HCT116 (cell line): ENCODE measurements at regions not wholly inside any gene's neighbourhood (a gene's known extent, or its start where the extent isn't known, plus 50 kb on each side); places are given as distances from the start of the nearest gene placed in this dataset.

Experiments
- ATAC-seq: fragments of 200-7000 bp; cut with Tn5 transposase; 2 replicates; pipeline ENCODE4 v1.9.1; 2020; ENCODE audit warnings: mild to moderate bottlenecking, moderate library complexity
- BruUV-seq: library from RNA; stranded (reverse); fragments of 400-500 nt; replicated peaks from 2 replicates; lab custom pipeline; 2021; lab: Mats Ljungman, UMichigan
- CTCF ChIA-PET: fragments of 300-600 bp; sonication (Branson Sonifier 250); formaldehyde crosslinking; loops from one replicate; lab custom pipeline; 2021; ENCODE audit warnings: antibody characterized with exemption; lab: Charles Lee
- POLR2A ChIA-PET: fragments of 300-600, 350-600 bp; sonication (Branson Sonifier 250); formaldehyde crosslinking; loops from one replicate; lab custom pipeline; 2021; ENCODE audit warnings: antibody characterized with exemption; lab: Charles Lee
- RAD21 ChIA-PET, 2 experiments: fragments of 300-600 bp; sonication (Branson Sonifier 250); formaldehyde crosslinking; loops; one replicate each; lab custom pipeline; 2023; ENCODE audit warnings: low total read pairs in 2 of 2; ENCODE audit not compliant: uncharacterized antibody in 2 of 2, unreplicated experiment in 2 of 2, low non-redundant PET in 1 of 2; lab: Charles Lee
- DNase-seq: peaks from one replicate; pipeline ENCODE4 v3.0.0-alpha.2; 2010; ENCODE audit warnings: low read depth, low spot score
- H2AFZ ChIP-seq: fragments of 200-600 bp; shearing (Covaris generic), sonication (generic); 2 replicates; pipeline ENCODE4 v1.6.1; 2017; ENCODE audit warnings: low read depth, mixed run types, mixed read lengths, antibody characterized with exemption, low read length; ENCODE audit not compliant: poor library complexity, severe bottlenecking
- H3K27ac ChIP-seq: 2 replicates; pipeline ENCODE4 v1.5.1; 2012; ENCODE audit warnings: low read depth, low read length
- H3K27me3 ChIP-seq: fragments of 200-600 bp; sonication (generic); 2 replicates; pipeline ENCODE4 v1.6.1; 2016; ENCODE audit warnings: mixed run types, low read length, mixed read lengths; ENCODE audit not compliant: insufficient read depth
- H3K36me3 ChIP-seq, 2 experiments: fragments of 200-500 bp in 1 of 2; fragments of 200-600 bp in 1 of 2; sonication (Bioruptor generic) in 1 of 2; sonication (generic) in 1 of 2; 2 replicates each; pipeline versions ENCODE4 v1.5.1 to v1.6.1; 2014 to 2016; ENCODE audit warnings: low read length in 2 of 2, inconsistent platforms in 1 of 2, mixed read lengths in 1 of 2, mixed run types in 1 of 2; ENCODE audit not compliant: insufficient read depth in 2 of 2, control insufficient read depth in 1 of 2
- H3K4me1 ChIP-seq, 2 experiments: fragments of 200-600 bp in 1 of 2; sonication (generic) in 1 of 2; 2 replicates each; pipeline versions ENCODE4 v1.5.1 to v1.6.1; 2012 to 2017; ENCODE audit warnings: low read length in 2 of 2, inconsistent platforms in 1 of 2, mild to moderate bottlenecking in 1 of 2, mixed read lengths in 1 of 2, mixed run types in 1 of 2, moderate library complexity in 1 of 2; ENCODE audit not compliant: insufficient read depth in 2 of 2, control insufficient read depth in 1 of 2
- H3K4me2 ChIP-seq: fragments of 200-600 bp; sonication (generic); 2 replicates; pipeline ENCODE4 v1.6.1; 2017; ENCODE audit warnings: mixed run types, low read length, mixed read lengths
- H3K4me3 ChIP-seq, 2 experiments: fragments of 200-600 bp in 1 of 2; sonication (generic) in 1 of 2; replicated peaks in 1 of 2; 2 replicates each; pipeline ENCODE4 v1.5.1; 2011 to 2016; ENCODE audit warnings: low read length in 2 of 2, control low read depth in 1 of 2, low read depth in 1 of 2, mild to moderate bottlenecking in 1 of 2, mixed read lengths in 1 of 2, mixed run types in 1 of 2
- H3K79me2 ChIP-seq: fragments of 200-600 bp; sonication (generic); 2 replicates; pipeline ENCODE4 v1.6.1; 2017; ENCODE audit warnings: mild to moderate bottlenecking, mixed run types, low read length, moderate library complexity, mixed read lengths; ENCODE audit not compliant: insufficient read depth
- H3K9ac ChIP-seq: fragments of 200-600 bp; sonication (generic); 2 replicates; pipeline ENCODE4 v1.6.1; 2016; ENCODE audit warnings: low read length, mixed read lengths
- H3K9me2 ChIP-seq: fragments of 200-600 bp; sonication (generic), shearing (Covaris generic); 2 replicates; pipeline ENCODE4 v1.6.1; 2017; ENCODE audit warnings: mixed run types, mild to moderate bottlenecking, moderate library complexity; ENCODE audit not compliant: insufficient read depth
- H3K9me3 ChIP-seq, 2 experiments: fragments of 200-500 bp in 1 of 2; fragments of 200-600 bp in 1 of 2; sonication (Bioruptor generic) in 1 of 2; sonication (generic) in 1 of 2; 2 replicates each; pipeline ENCODE4 v1.6.1; 2014 to 2017; ENCODE audit warnings: low read length in 2 of 2, mixed read lengths in 2 of 2, inconsistent platforms in 1 of 2, low read depth in 1 of 2, mild to moderate bottlenecking in 1 of 2, mixed run types in 1 of 2, moderate library complexity in 1 of 2; ENCODE audit not compliant: control insufficient read depth in 1 of 2, insufficient read depth in 1 of 2
- H4K20me1 ChIP-seq: fragments of 200-600 bp; sonication (generic), shearing (Covaris generic); 2 replicates; pipeline ENCODE4 v1.6.1; 2017; ENCODE audit warnings: mixed run types, mild to moderate bottlenecking, moderate library complexity; ENCODE audit not compliant: insufficient read depth
- ATF3 ChIP-seq: IDR thresholded peaks from 2 replicates; pipeline ENCODE4 v1.6.1; 2012
- CBX3 ChIP-seq: IDR thresholded peaks from 2 replicates; pipeline ENCODE4 v1.6.1; 2012; ENCODE audit warnings: low read depth
- CEBPB ChIP-seq: IDR thresholded peaks from 2 replicates; pipeline ENCODE4 v1.6.1; 2012; ENCODE audit warnings: low read depth
- ELF1 ChIP-seq: IDR thresholded peaks from 2 replicates; pipeline ENCODE4 v1.6.1; 2012; ENCODE audit warnings: low read depth, borderline replicate concordance
- EZH2 ChIP-seq: fragments of 200-600 bp; sonication (generic); IDR thresholded peaks from 2 replicates; pipeline ENCODE4 v1.6.1; 2017; ENCODE audit warnings: antibody characterized with exemption, mixed run types
- EZH2phosphoT487 ChIP-seq: fragments of 200-600 bp; IDR thresholded peaks from 2 replicates; pipeline ENCODE4 v1.6.1; 2018; ENCODE audit warnings: antibody characterized with exemption, borderline replicate concordance
- POLR2A ChIP-seq: IDR thresholded peaks from 2 replicates; pipeline ENCODE4 v1.7.0; 2011; ENCODE audit warnings: borderline replicate concordance; ENCODE audit not compliant: insufficient read depth, insufficient read length; ENCODE audit errors: extremely low read depth
- POLR2AphosphoS5 ChIP-seq: IDR thresholded peaks from 2 replicates; pipeline ENCODE4 v1.6.1; 2011; ENCODE audit warnings: mild to moderate bottlenecking, low read depth, low read length, moderate library complexity
- RAD21 ChIP-seq: IDR thresholded peaks from 2 replicates; pipeline ENCODE4 v1.6.1; 2012; ENCODE audit warnings: low read depth, mild to moderate bottlenecking
- SIN3A ChIP-seq: IDR thresholded peaks from 2 replicates; pipeline ENCODE4 v1.6.1; 2012; ENCODE audit warnings: low read depth
- SP1 ChIP-seq: IDR thresholded peaks from 2 replicates; pipeline ENCODE4 v1.6.1; 2012; ENCODE audit warnings: low read depth
- YY1 ChIP-seq: IDR thresholded peaks from 2 replicates; pipeline ENCODE4 v1.6.1; 2011; ENCODE audit warnings: low read length, low read depth, moderate library complexity, mild to moderate bottlenecking; ENCODE audit not compliant: insufficient replicate concordance; ENCODE audit errors: extremely low read depth
- intact Hi-C: fragments of 100-400 bp; cut with micrococcal nuclease; formaldehyde crosslinking; loops from 2 replicates; pipeline ENCODE4 v1.10.0; 2022
- TF ChIP-seq, protein P1 (sequence below): IDR thresholded peaks from 2 replicates; pipeline ENCODE4 v1.6.1; 2012; ENCODE audit warnings: low read depth

- H3K9ac ChIP-seq, result no peak overlapping the region
- no peaks in the 10 kb centered on the region for H3K9me2 ChIP-seq
- H3K79me2 ChIP-seq, result no peaks in the 10 kb centered on the region
- BruUV-seq, result no TSS peak
- H3K4me2 ChIP-seq, result no peak overlapping the region
- H3K4me1 ChIP-seq, result peaks cover 0 to 8% of the 10 kb centered on the region in 2 experiments; a peak in 3 of 4 replicates
- no peaks in the 10 kb centered on the region; the same call in 1 of the 2 replicates for H3K27me3 ChIP-seq
- TF ChIP-seq SIN3A (no peak), POLR2AphosphoS5 (no peak), RAD21 (no peak), POLR2A (no peak), SP1 (no peak), EZH2 (no peak)
- no peaks in the 10 kb centered on the region for H3K36me3 ChIP-seq
- peak overlapping the region; percentile 65 for H2AFZ ChIP-seq
- no peaks in the 10 kb centered on the region for H3K9me3 ChIP-seq
- intact Hi-C loops, result no loop called here
- no peak overlapping the region for H3K27ac ChIP-seq
- CTCF ChIA-PET, result no interaction called here
- ATAC-seq (peak; percentile 74), DNase-seq (no peak)
- RAD21 ChIA-PET, result no interaction called here
- POLR2A ChIA-PET, result no interaction called here
- H3K4me3 ChIP-seq, result no peak overlapping the region
- H4K20me1 ChIP-seq, result no peaks in the 10 kb centered on the region
Measured at GRCh38 chr4:122673252-122673651, 52.4 kb upstream of the IL21 start.

GRCh38 chr4:122674371-122674770 is 53.5 kb upstream of the IL21 start:
- BruUV-seq, result no TSS peak
- CTCF ChIA-PET, result no interaction called here
- no peaks in the 10 kb centered on the region; the same call in 1 of the 2 replicates for H3K27me3 ChIP-seq
- H3K9ac ChIP-seq, result no peak overlapping the region
- no peak overlapping the region for H3K4me3 ChIP-seq
- H3K36me3 ChIP-seq, result no peaks in the 10 kb centered on the region
- POLR2A ChIA-PET, result no interaction called here
- no peaks in the 10 kb centered on the region for H3K9me3 ChIP-seq
- no peak overlapping the region for H3K4me2 ChIP-seq
- H3K79me2 ChIP-seq, result no peaks in the 10 kb centered on the region
- RAD21 ChIA-PET, result no interaction called here
- peaks cover 0 to 6% of the 10 kb centered on the region in 2 experiments; a peak in 3 of 4 replicates for H3K4me1 ChIP-seq
- no peaks in the 10 kb centered on the region for H3K9me2 ChIP-seq
- H4K20me1 ChIP-seq, result no peaks in the 10 kb centered on the region
- no peak overlapping the region for H3K27ac ChIP-seq
- intact Hi-C loops, result no loop called here
- TF ChIP-seq, protein P1, sequence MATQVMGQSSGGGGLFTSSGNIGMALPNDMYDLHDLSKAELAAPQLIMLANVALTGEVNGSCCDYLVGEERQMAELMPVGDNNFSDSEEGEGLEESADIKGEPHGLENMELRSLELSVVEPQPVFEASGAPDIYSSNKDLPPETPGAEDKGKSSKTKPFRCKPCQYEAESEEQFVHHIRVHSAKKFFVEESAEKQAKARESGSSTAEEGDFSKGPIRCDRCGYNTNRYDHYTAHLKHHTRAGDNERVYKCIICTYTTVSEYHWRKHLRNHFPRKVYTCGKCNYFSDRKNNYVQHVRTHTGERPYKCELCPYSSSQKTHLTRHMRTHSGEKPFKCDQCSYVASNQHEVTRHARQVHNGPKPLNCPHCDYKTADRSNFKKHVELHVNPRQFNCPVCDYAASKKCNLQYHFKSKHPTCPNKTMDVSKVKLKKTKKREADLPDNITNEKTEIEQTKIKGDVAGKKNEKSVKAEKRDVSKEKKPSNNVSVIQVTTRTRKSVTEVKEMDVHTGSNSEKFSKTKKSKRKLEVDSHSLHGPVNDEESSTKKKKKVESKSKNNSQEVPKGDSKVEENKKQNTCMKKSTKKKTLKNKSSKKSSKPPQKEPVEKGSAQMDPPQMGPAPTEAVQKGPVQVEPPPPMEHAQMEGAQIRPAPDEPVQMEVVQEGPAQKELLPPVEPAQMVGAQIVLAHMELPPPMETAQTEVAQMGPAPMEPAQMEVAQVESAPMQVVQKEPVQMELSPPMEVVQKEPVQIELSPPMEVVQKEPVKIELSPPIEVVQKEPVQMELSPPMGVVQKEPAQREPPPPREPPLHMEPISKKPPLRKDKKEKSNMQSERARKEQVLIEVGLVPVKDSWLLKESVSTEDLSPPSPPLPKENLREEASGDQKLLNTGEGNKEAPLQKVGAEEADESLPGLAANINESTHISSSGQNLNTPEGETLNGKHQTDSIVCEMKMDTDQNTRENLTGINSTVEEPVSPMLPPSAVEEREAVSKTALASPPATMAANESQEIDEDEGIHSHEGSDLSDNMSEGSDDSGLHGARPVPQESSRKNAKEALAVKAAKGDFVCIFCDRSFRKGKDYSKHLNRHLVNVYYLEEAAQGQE, result no peak
- TF ChIP-seq RAD21, result no peak
- TF ChIP-seq CBX3, result no peak
- TF ChIP-seq YY1, result no peak
- no peak for TF ChIP-seq CEBPB
- no peak for TF ChIP-seq SIN3A
- no peak for TF ChIP-seq ATF3
- TF ChIP-seq EZH2, result no peak
- TF ChIP-seq ELF1, result no peak
- TF ChIP-seq POLR2A, result no peak
- no peak for TF ChIP-seq EZH2phosphoT487
- ATAC-seq (no peak), DNase-seq (no peak)
- no peak overlapping the region for H2AFZ ChIP-seq
